ENCODE measurements at regions not wholly inside any gene's neighbourhood (a gene's known extent, or its start where the extent isn't known, plus 50 kb on each side); places are given as distances from the start of the nearest gene placed in this dataset.

- H3K4me1 Mint-ChIP-seq, result no peaks in the 10 kb centered on the region
- no peaks in the 10 kb centered on the region for H3K27me3 Mint-ChIP-seq
- no peak for DNase-seq
- WGBS (ENCODE audit: insufficient coverage), result 98% methylated on average over 5 of the region's 6 CpGs
- no peak overlapping the region for H3K27ac Mint-ChIP-seq
- no peak overlapping the region for H3K4me3 Mint-ChIP-seq
- no peak for ATAC-seq (ENCODE audit: low read depth)
- intact Hi-C loops (cut with micrococcal nuclease), result no loop called here
- no peak for TF ChIP-seq EZH2 (IDR thresholded peaks at IDR 0.05; ENCODE audit: borderline replicate concordance, insufficient read depth, low read depth, low read length, poor library complexity, severe bottlenecking)
- no peak for TF ChIP-seq CTCF (IDR thresholded peaks at IDR 0.05)
- no peaks in the 10 kb centered on the region for H3K9me3 Mint-ChIP-seq (ENCODE audit: insufficient read depth)
- no peak overlapping the region for H3K27ac ChIP-seq (ENCODE audit: low read length in 2 of 2)
- H4K20me1 ChIP-seq (ENCODE audit: control insufficient read depth, insufficient read depth, low read length, poor library complexity, severe bottlenecking), result no peaks in the 10 kb centered on the region
- H3K79me2 ChIP-seq (ENCODE audit: control insufficient read depth, insufficient read depth, low read length), result no peaks in the 10 kb centered on the region
- H3K27me3 ChIP-seq (replicated peaks in 1 of 4; ENCODE audit: control extremely low read depth in 1 of 4, control insufficient read depth in 3 of 4, insufficient read depth in 4 of 4, low read length in 3 of 4), result no peaks in the 10 kb centered on the region
- H3K4me3 ChIP-seq (ENCODE audit: control extremely low read depth in 1 of 5, extremely low read depth in 1 of 5, insufficient read depth in 1 of 5, low read depth in 2 of 5, low read length in 4 of 5), result no peak overlapping the region
- H3K4me2 ChIP-seq (replicated peaks; ENCODE audit: low read depth, low read length, poor library complexity, severe bottlenecking), result no peak overlapping the region
- no peak overlapping the region for H2AFZ ChIP-seq (ENCODE audit: insufficient read depth, low read depth, low read length, poor library complexity, severe bottlenecking)
- H3K9me3 ChIP-seq (ENCODE audit: control extremely low read depth in 1 of 3, control insufficient read depth in 2 of 3, insufficient read depth in 1 of 3, low read length in 2 of 3), result no peaks in the 10 kb centered on the region
- no peak overlapping the region for H3K9ac ChIP-seq (ENCODE audit: low read length)
- ChIA-PET POLR2A (no interaction called here), CTCF (no interaction called here)
- no peaks in the 10 kb centered on the region for H3K4me1 ChIP-seq (ENCODE audit: control insufficient read depth in 2 of 2, insufficient read depth in 2 of 2, low read length in 2 of 2)
- no peaks in the 10 kb centered on the region for H3K36me3 ChIP-seq (replicated peaks in 1 of 2; ENCODE audit: control extremely low read depth in 1 of 2, control insufficient read depth in 1 of 2, extremely low read depth in 1 of 2, insufficient read depth in 2 of 2, low read length in 1 of 2)
Measured at GRCh38 chr7:41097501-41097900, 605.4 kb downstream of the INHBA start.

- ChIA-PET POLR2A (no interaction called here), CTCF (no interaction called here)
- DNase-seq, result no peak
- no peak overlapping the region for H3K4me2 ChIP-seq (replicated peaks; ENCODE audit: low read depth, low read length, poor library complexity, severe bottlenecking)
- no peak overlapping the region for H3K27ac ChIP-seq (ENCODE audit: low read length in 2 of 2)
- H3K9ac ChIP-seq (ENCODE audit: low read length), result no peak overlapping the region
- H3K4me1 ChIP-seq (ENCODE audit: control insufficient read depth in 2 of 2, insufficient read depth in 2 of 2, low read length in 2 of 2), result no peaks in the 10 kb centered on the region
- Mint-ChIP-seq H3K27me3 (no peaks in the 10 kb centered on the region), H3K9me3 (ENCODE audit: insufficient read depth) (no peaks in the 10 kb centered on the region), H3K4me1 (no peaks in the 10 kb centered on the region), H3K4me3 (no peak overlapping the region), H3K27ac (no peak overlapping the region)
- ATAC-seq (ENCODE audit: low read depth), result no peak
- H3K9me3 ChIP-seq (ENCODE audit: control extremely low read depth in 1 of 3, control insufficient read depth in 2 of 3, insufficient read depth in 1 of 3, low read length in 2 of 3), result no peaks in the 10 kb centered on the region
- H3K27me3 ChIP-seq (replicated peaks in 1 of 4; ENCODE audit: control extremely low read depth in 1 of 4, control insufficient read depth in 3 of 4, insufficient read depth in 4 of 4, low read length in 3 of 4), result no peaks in the 10 kb centered on the region
- H2AFZ ChIP-seq (ENCODE audit: insufficient read depth, low read depth, low read length, poor library complexity, severe bottlenecking), result no peak overlapping the region
- no peaks in the 10 kb centered on the region for H4K20me1 ChIP-seq (ENCODE audit: control insufficient read depth, insufficient read depth, low read length, poor library complexity, severe bottlenecking)
- TF ChIP-seq CTCF (IDR thresholded peaks at IDR 0.05) (no peak), EZH2 (IDR thresholded peaks at IDR 0.05; ENCODE audit: borderline replicate concordance, insufficient read depth, low read depth, low read length, poor library complexity, severe bottlenecking) (no peak)
- intact Hi-C loops (cut with micrococcal nuclease), result no loop called here
- H3K79me2 ChIP-seq (ENCODE audit: control insufficient read depth, insufficient read depth, low read length), result no peaks in the 10 kb centered on the region
- WGBS (ENCODE audit: insufficient coverage), result 86% methylated on average over 4 of the region's 4 CpGs
- no peaks in the 10 kb centered on the region for H3K36me3 ChIP-seq (replicated peaks in 1 of 2; ENCODE audit: control extremely low read depth in 1 of 2, control insufficient read depth in 1 of 2, extremely low read depth in 1 of 2, insufficient read depth in 2 of 2, low read length in 1 of 2)
- no peak overlapping the region for H3K4me3 ChIP-seq (ENCODE audit: control extremely low read depth in 1 of 5, extremely low read depth in 1 of 5, insufficient read depth in 1 of 5, low read depth in 2 of 5, low read length in 4 of 5)
Measured at GRCh38 chr7:41096917-41097316, 606.0 kb downstream of the INHBA start.
